ENCODE measurements at regions not wholly inside any gene's neighbourhood (a gene's known extent, or its start where the extent isn't known, plus 50 kb on each side); places are given as distances from the start of the nearest gene placed in this dataset.

- TF ChIP-seq, protein P1, sequence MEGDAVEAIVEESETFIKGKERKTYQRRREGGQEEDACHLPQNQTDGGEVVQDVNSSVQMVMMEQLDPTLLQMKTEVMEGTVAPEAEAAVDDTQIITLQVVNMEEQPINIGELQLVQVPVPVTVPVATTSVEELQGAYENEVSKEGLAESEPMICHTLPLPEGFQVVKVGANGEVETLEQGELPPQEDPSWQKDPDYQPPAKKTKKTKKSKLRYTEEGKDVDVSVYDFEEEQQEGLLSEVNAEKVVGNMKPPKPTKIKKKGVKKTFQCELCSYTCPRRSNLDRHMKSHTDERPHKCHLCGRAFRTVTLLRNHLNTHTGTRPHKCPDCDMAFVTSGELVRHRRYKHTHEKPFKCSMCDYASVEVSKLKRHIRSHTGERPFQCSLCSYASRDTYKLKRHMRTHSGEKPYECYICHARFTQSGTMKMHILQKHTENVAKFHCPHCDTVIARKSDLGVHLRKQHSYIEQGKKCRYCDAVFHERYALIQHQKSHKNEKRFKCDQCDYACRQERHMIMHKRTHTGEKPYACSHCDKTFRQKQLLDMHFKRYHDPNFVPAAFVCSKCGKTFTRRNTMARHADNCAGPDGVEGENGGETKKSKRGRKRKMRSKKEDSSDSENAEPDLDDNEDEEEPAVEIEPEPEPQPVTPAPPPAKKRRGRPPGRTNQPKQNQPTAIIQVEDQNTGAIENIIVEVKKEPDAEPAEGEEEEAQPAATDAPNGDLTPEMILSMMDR (IDR thresholded peaks at IDR 0.05): no peak
- TF ChIP-seq POLR2AphosphoS5 (IDR thresholded peaks at IDR 0.05) (no peak), POLR2A (IDR thresholded peaks at IDR 0.05) (no peak)
Measured at GRCh38 chr18:62664414-62664813, 50.9 kb upstream of the PHLPP1 start.
